Upper lobe of right lung (tissue), 1 donor: ENCODE measurements at regions not wholly inside any gene's neighbourhood (a gene's known extent, or its start where the extent isn't known, plus 50 kb on each side); places are given as distances from the start of the nearest gene placed in this dataset.

Source experiments
- ATAC-seq: fragments of 200-7000 bp; cut with Tn5 transposase; one replicate; pipeline ENCODE4 v1.9.1; 2020; ENCODE audit warnings: mild to moderate bottlenecking, moderate library complexity
- DNase-seq: peaks from one replicate; pipeline ENCODE4 v3.0.0-alpha.2; 2020
- H3K27ac ChIP-seq: fragments of 200-600 bp; one replicate; pipeline ENCODE4 v1.8.0; 2022
- H3K27me3 ChIP-seq: fragments of 200-600 bp; one replicate; pipeline ENCODE4 v1.8.0; 2022; ENCODE audit warnings: mild to moderate bottlenecking
- H3K36me3 ChIP-seq: fragments of 200-600 bp; one replicate; pipeline ENCODE4 v1.8.0; 2022
- H3K4me1 ChIP-seq: fragments of 200-600 bp; one replicate; pipeline ENCODE4 v1.8.0; 2022
- H3K4me3 ChIP-seq: fragments of 200-600 bp; one replicate; pipeline ENCODE4 v1.8.0; 2022; ENCODE audit warnings: mild to moderate bottlenecking
- H3K9me3 ChIP-seq: fragments of 200-600 bp; one replicate; pipeline ENCODE4 v1.8.0; 2022
- intact Hi-C: fragments of 100-400 bp; cut with DNase I; formaldehyde crosslinking; loops from one replicate; pipeline ENCODE4 v1.11.0; 2022
- TF ChIP-seq, protein P1 (sequence below): fragments of 200-600 bp; IDR thresholded peaks from one replicate; pipeline ENCODE4 v1.8.0; 2022; ENCODE audit warnings: antibody characterized with exemption
- donor health status: DM: no; HTN: yes; CAD: no; lungs with severe emphysema.

- Histone ChIP-seq H3K36me3 (no peaks in the 10 kb centered on the region), H3K9me3 (no peaks in the 10 kb centered on the region), H3K27ac (no peak overlapping the region), H3K27me3 (no peaks in the 10 kb centered on the region), H3K4me3 (no peak overlapping the region), H3K4me1 (peaks cover 20% of the 10 kb centered on the region)
- DNase-seq (no peak), ATAC-seq (no peak)
- intact Hi-C loops = no loop called here
- TF ChIP-seq, protein P1, sequence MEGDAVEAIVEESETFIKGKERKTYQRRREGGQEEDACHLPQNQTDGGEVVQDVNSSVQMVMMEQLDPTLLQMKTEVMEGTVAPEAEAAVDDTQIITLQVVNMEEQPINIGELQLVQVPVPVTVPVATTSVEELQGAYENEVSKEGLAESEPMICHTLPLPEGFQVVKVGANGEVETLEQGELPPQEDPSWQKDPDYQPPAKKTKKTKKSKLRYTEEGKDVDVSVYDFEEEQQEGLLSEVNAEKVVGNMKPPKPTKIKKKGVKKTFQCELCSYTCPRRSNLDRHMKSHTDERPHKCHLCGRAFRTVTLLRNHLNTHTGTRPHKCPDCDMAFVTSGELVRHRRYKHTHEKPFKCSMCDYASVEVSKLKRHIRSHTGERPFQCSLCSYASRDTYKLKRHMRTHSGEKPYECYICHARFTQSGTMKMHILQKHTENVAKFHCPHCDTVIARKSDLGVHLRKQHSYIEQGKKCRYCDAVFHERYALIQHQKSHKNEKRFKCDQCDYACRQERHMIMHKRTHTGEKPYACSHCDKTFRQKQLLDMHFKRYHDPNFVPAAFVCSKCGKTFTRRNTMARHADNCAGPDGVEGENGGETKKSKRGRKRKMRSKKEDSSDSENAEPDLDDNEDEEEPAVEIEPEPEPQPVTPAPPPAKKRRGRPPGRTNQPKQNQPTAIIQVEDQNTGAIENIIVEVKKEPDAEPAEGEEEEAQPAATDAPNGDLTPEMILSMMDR = no peak
Observed at GRCh38 chr5:68432682-68433081, 217.1 kb downstream of the PIK3R1 start.

DNA sequence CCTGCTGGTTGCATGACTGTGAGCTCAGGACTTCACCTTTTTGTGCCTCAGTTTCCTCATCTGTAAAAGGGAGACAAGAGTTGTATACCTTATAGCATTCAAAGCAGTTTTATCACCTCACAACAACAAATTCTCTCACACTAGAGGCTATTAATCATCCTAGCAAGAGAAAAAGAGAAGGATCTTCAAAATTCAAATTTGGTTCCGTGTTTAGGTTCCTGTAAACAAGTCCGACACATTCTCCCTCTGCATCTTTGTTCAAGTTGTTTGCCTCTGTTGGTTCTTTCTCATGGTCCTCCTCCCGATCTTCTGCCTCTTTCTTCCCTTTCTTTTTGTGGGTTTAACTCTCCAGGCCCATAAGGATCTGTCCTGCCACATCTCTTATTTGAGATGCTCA is 218.0 kb downstream of the PIK3R1 start:
- ATAC-seq (no peak), DNase-seq (no peak)
- Histone ChIP-seq H3K9me3 (no peaks in the 10 kb centered on the region), H3K4me3 (no peak overlapping the region), H3K27ac (peak overlapping the region; percentile 74), H3K27me3 (no peaks in the 10 kb centered on the region), H3K36me3 (no peaks in the 10 kb centered on the region), H3K4me1 (peaks cover 20% of the 10 kb centered on the region)
- intact Hi-C loops = no loop called here
- TF ChIP-seq, protein P1 = no peak

DNA sequence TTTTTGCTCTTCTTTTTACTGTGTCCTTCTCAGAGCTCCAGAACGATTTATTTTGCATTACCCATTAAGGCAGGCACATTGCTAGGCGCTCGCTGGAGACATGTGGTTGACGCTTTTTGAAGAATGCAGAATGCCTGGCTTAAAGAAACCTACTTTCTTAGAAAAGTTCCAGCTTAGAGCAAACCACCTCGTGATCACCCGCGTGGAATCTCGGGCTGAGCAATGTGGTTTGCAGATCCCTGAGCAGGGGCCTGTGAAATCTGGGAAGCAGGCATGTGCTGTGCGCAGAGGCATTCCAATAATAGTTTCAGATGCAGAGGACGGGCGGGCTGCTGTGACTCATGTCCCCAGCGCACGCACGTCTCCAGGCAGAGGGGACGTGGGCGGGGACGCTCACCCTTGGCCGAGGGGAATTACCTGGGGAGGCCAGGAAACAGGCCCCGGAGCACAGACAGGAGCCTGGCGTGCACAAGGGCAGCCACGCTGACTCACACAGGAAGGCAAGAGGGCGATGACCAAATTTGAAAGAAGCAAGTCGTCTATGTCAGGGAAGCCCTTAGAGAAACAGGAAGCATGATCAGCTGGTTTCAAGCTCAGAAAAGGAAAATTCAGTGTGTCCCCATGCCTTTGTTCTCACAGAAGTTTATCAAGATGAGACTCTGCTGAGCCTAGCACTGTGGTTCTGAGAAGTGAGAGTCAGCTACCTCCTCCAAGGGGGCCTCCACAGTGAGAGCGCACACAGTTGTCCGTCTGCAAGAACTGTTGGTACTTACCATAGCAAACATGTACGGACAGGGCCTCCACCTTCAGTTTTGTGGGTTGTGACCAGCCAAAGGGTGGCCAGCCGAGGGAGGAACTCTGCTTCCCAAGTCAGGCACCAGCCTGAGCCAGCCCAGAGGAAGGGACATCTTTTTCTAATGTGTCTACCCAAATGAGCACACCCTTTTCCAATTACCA is 218.6 kb downstream of the PIK3R1 start:
- Histone ChIP-seq H3K27ac (peak overlapping the region; percentile 74), H3K9me3 (no peaks in the 10 kb centered on the region), H3K4me1 (peaks cover 20% of the 10 kb centered on the region), H3K36me3 (no peaks in the 10 kb centered on the region), H3K27me3 (no peaks in the 10 kb centered on the region), H3K4me3 (no peak overlapping the region)
- intact Hi-C loops = no loop called here
- DNase-seq (peak; percentile 87), ATAC-seq (peak; percentile 92)
- TF ChIP-seq, protein P1 = no peak

DNA sequence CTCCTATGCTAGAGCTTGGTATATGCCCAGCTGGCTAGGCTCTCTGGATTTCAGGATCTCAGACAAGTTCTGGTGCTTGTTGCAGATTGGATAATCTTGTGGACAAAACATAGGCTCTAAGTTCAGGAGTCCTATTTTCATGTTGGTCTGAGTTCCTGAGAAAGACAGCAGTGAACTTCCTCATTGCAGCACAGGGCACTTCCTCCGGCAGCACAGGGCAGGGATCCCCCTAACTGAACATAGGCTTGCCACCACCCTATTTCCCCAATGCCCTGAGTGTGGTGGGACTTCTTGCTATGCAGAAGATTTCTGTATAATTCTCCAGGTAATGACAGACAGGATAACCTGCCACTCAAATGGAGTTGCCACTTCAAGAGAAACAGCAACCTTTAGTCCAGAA is 220.1 kb downstream of the PIK3R1 start:
- ATAC-seq = peak; percentile 51
- no peak for DNase-seq

DNA sequence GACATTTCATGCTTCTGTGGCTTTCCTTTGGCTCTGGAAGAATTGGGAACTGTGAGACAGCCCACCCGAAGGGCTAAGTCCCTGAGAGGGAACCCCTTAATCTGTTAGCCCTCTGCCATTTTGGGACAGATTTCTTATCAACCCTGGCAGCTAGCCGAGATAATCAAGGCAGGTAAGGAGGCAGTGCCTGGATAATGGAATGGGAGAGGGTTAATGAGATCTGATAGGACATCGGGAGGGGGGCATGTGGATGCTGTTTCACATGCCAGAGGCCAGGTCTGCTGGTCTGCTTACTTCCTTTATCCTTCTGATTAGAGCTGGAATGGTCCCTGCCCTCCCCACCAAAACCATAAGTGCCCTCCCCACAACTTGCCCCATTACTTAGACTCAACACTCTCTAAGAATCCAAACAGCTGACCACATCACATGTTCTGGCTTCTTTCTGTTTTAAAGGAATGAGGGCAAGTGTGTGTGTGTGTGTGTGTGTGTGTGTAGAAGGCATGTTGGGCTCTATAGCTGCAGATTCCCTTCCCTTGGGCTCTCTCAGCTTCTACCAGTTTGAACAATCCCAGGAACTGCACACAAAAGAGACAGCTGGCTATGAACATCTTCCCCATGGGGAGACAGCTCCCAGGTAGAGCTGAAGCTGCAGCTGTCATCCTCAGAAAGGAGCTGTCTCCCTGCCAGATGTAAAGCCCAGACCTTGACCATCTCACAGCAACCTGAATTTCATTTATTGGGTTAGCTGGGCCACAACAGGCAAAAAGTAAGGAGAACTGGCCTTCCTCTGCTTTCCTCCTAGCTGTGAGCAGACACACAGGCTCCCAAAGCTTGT is 221.3 kb downstream of the PIK3R1 start:
- intact Hi-C loops = no loop called here
- TF ChIP-seq, protein P1 = no peak

More for the DNA sequence above, 220.1 kb downstream of the PIK3R1 start:
- no peak overlapping the region for H3K4me3 ChIP-seq
- no peaks in the 10 kb centered on the region for H3K9me3 ChIP-seq
- intact Hi-C loops = no loop called here
- TF ChIP-seq, protein P1 = no peak
- H3K27me3 ChIP-seq = no peaks in the 10 kb centered on the region
- H3K4me1 ChIP-seq = peaks cover 20% of the 10 kb centered on the region
- H3K36me3 ChIP-seq = no peaks in the 10 kb centered on the region
- no peak overlapping the region for H3K27ac ChIP-seq

More for the DNA sequence above, 221.3 kb downstream of the PIK3R1 start:
- Histone ChIP-seq H3K36me3 (no peaks in the 10 kb centered on the region), H3K27ac (no peak overlapping the region), H3K4me3 (no peak overlapping the region), H3K4me1 (peaks cover 20% of the 10 kb centered on the region), H3K9me3 (no peaks in the 10 kb centered on the region), H3K27me3 (no peaks in the 10 kb centered on the region)
- ATAC-seq = no peak
- no peak for DNase-seq
